B cell (primary cell): ENCODE measurements at regions not wholly inside any gene's neighbourhood (a gene's known extent, or its start where the extent isn't known, plus 50 kb on each side); places are given as distances from the start of the nearest gene placed in this dataset.

ENCODE experiments used
- ATAC-seq: fragments of 200-7000 bp; cut with Tn5 transposase; one replicate; pipeline ENCODE4 v1.10.0; 2021; ENCODE audit warnings: low read depth, mild to moderate bottlenecking, moderate number of reproducible peaks, moderate library complexity
- CTCF ChIA-PET: fragments of 350-600 bp; sonication (Branson Sonifier 250); formaldehyde crosslinking; loops from one replicate; lab custom pipeline; 2021; ENCODE audit warnings: antibody characterized with exemption, inconsistent platforms; lab: Charles Lee
- POLR2A ChIA-PET: fragments of 350-600 bp; sonication (Branson Sonifier 250); formaldehyde crosslinking; loops from one replicate; lab custom pipeline; 2021; ENCODE audit warnings: antibody characterized with exemption; lab: Charles Lee
- DNase-seq: peaks from one replicate; pipeline ENCODE4 v3.0.0; 2013
- H2AFZ ChIP-seq: 2 replicates; pipeline ENCODE4 v1.6.1; 2012; ENCODE audit warnings: mild to moderate bottlenecking, low read depth, low read length; ENCODE audit not compliant: insufficient read depth, poor library complexity, severe bottlenecking
- H3K27ac ChIP-seq, 2 donors: 1 replicate in 1 of 2; 2 replicates in 1 of 2; pipeline ENCODE4 v1.5.1; 2012 to 2013; ENCODE audit warnings: low read length in 2 of 2, mild to moderate bottlenecking in 2 of 2, moderate library complexity in 1 of 2
- H3K27me3 ChIP-seq, 4 experiments: fragments of 200-600 bp in 1 of 4; sonication (generic) in 1 of 4; replicated peaks in 1 of 4; 1 replicate in 2 of 4; 2 replicates in 2 of 4; pipeline versions ENCODE4 v1.6.1 to v1.7.0; 2013 to 2016; ENCODE audit warnings: low read length in 3 of 4, mild to moderate bottlenecking in 2 of 4, mixed read lengths in 1 of 4, moderate library complexity in 1 of 4; ENCODE audit not compliant: insufficient read depth in 4 of 4, control insufficient read depth in 3 of 4; ENCODE audit errors: control extremely low read depth in 1 of 4
- H3K36me3 ChIP-seq, 2 experiments: replicated peaks in 1 of 2; 1 replicate in 1 of 2; 2 replicates in 1 of 2; pipeline versions ENCODE4 v1.6.1 to v1.7.1; 2013; ENCODE audit warnings: low read length in 1 of 2; ENCODE audit not compliant: insufficient read depth in 2 of 2, control insufficient read depth in 1 of 2; ENCODE audit errors: control extremely low read depth in 1 of 2, extremely low read depth in 1 of 2
- H3K4me1 ChIP-seq, 2 donors: fragments of 200-600 bp in 1 of 2; sonication (generic) in 1 of 2; 1 replicate in 1 of 2; 2 replicates in 1 of 2; pipeline versions ENCODE4 v1.5.1 to v1.6.1; 2013 to 2017; ENCODE audit warnings: low read length in 2 of 2; ENCODE audit not compliant: control insufficient read depth in 2 of 2, insufficient read depth in 2 of 2
- H3K4me2 ChIP-seq: replicated peaks from 2 replicates; pipeline ENCODE3; 2012; ENCODE audit warnings: mild to moderate bottlenecking, low read depth, low read length; ENCODE audit not compliant: poor library complexity, severe bottlenecking
- H3K4me3 ChIP-seq, 5 experiments: fragments of 200-600 bp in 1 of 5; sonication (generic) in 1 of 5; 1 replicate in 3 of 5; 2 replicates in 2 of 5; pipeline versions ENCODE4 v1.5.1 to v1.7.0; 2011 to 2016; ENCODE audit warnings: low read length in 4 of 5, mild to moderate bottlenecking in 4 of 5, low read depth in 2 of 5, control low read depth in 1 of 5, moderate library complexity in 1 of 5; ENCODE audit not compliant: insufficient read depth in 1 of 5; ENCODE audit errors: control extremely low read depth in 1 of 5, extremely low read depth in 1 of 5
- H3K79me2 ChIP-seq: fragments of 200-600 bp; sonication (generic); one replicate; pipeline ENCODE4 v1.6.0; 2016; ENCODE audit warnings: low read length; ENCODE audit not compliant: control insufficient read depth, insufficient read depth
- H3K9ac ChIP-seq: fragments of 200-600 bp; sonication (generic); 2 replicates; pipeline ENCODE4 v1.6.1; 2017; ENCODE audit warnings: mild to moderate bottlenecking, low read length, moderate library complexity
- H3K9me3 ChIP-seq, 3 donors: one replicate each; pipeline versions ENCODE4 v1.6.1 to v1.7.1; 2013; ENCODE audit warnings: low read length in 2 of 3; ENCODE audit not compliant: control insufficient read depth in 2 of 3, insufficient read depth in 1 of 3; ENCODE audit errors: control extremely low read depth in 1 of 3
- H4K20me1 ChIP-seq: 2 replicates; pipeline ENCODE4 v1.6.0; 2012; ENCODE audit warnings: mild to moderate bottlenecking, low read length; ENCODE audit not compliant: insufficient read depth, control insufficient read depth, poor library complexity, severe bottlenecking
- H3K27ac Mint-ChIP-seq: one replicate; pipeline ENCODE4 v1.8.0; 2021; ENCODE audit warnings: mixed read lengths
- H3K27me3 Mint-ChIP-seq: one replicate; pipeline ENCODE4 v1.8.0; 2021; ENCODE audit warnings: mixed read lengths
- H3K4me1 Mint-ChIP-seq: one replicate; pipeline ENCODE4 v1.8.0; 2021; ENCODE audit warnings: mixed read lengths
- H3K4me3 Mint-ChIP-seq: one replicate; pipeline ENCODE4 v1.8.0; 2021; ENCODE audit warnings: mixed read lengths
- H3K9me3 Mint-ChIP-seq: one replicate; pipeline ENCODE4 v1.8.0; 2022; ENCODE audit warnings: mixed read lengths; ENCODE audit not compliant: insufficient read depth
- EZH2 ChIP-seq: IDR thresholded peaks from 2 replicates; pipeline ENCODE4 v1.6.1; 2012; ENCODE audit warnings: borderline replicate concordance, low read depth, mild to moderate bottlenecking, moderate library complexity, low read length; ENCODE audit not compliant: insufficient read depth, poor library complexity, severe bottlenecking
- WGBS: methylation state at CpG from one replicate; pipeline ENCODE4 v1.1.5; 2013; ENCODE audit warnings: missing lambda C conversion rate; ENCODE audit not compliant: insufficient coverage; 5-methylcytosine and 5-hydroxymethylcytosine counted together
- intact Hi-C: fragments of 100-400 bp; cut with micrococcal nuclease; formaldehyde crosslinking; loops from one replicate; pipeline ENCODE4 v1.10.0; 2022
- TF ChIP-seq, protein P1 (sequence below): fragments of 200-600 bp; IDR thresholded peaks from one replicate; pipeline ENCODE4 v1.8.0; 2022; ENCODE audit warnings: antibody characterized with exemption, mild to moderate bottlenecking

GRCh38 chr1:114333690-114334089, 177.3 kb downstream of the TRIM33 start:
- ChIA-PET CTCF (interaction anchor here (1.1 kb wide), 1 partner anchor 12 kb away, joined by 3 read pairs; no protein-coding TSS in a partner anchor), POLR2A (no interaction called here)
- H3K4me3 ChIP-seq = no peak overlapping the region
- H4K20me1 ChIP-seq = no peaks in the 10 kb centered on the region
- H3K9ac ChIP-seq = no peak overlapping the region
- no peaks in the 10 kb centered on the region for H3K9me3 ChIP-seq
- no peaks in the 10 kb centered on the region for H3K79me2 ChIP-seq
- H3K9me3 Mint-ChIP-seq = no peaks in the 10 kb centered on the region
- 20% methylated on average over 1 of the region's 3 CpGs for WGBS
- no peak overlapping the region for H2AFZ ChIP-seq
- peaks cover 0 to 19% (median 16%) of the 10 kb centered on the region in 4 experiments for H3K27me3 ChIP-seq
- no peak for DNase-seq
- ATAC-seq = no peak
- H3K27ac Mint-ChIP-seq = no peak overlapping the region
- H3K4me1 ChIP-seq = no peaks in the 10 kb centered on the region
- no peak overlapping the region for H3K4me3 Mint-ChIP-seq
- no peak for TF ChIP-seq EZH2
- TF ChIP-seq, protein P1, sequence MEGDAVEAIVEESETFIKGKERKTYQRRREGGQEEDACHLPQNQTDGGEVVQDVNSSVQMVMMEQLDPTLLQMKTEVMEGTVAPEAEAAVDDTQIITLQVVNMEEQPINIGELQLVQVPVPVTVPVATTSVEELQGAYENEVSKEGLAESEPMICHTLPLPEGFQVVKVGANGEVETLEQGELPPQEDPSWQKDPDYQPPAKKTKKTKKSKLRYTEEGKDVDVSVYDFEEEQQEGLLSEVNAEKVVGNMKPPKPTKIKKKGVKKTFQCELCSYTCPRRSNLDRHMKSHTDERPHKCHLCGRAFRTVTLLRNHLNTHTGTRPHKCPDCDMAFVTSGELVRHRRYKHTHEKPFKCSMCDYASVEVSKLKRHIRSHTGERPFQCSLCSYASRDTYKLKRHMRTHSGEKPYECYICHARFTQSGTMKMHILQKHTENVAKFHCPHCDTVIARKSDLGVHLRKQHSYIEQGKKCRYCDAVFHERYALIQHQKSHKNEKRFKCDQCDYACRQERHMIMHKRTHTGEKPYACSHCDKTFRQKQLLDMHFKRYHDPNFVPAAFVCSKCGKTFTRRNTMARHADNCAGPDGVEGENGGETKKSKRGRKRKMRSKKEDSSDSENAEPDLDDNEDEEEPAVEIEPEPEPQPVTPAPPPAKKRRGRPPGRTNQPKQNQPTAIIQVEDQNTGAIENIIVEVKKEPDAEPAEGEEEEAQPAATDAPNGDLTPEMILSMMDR = no peak
- H3K4me2 ChIP-seq = no peak overlapping the region
- no peaks in the 10 kb centered on the region for H3K36me3 ChIP-seq
- peaks cover 59% of the 10 kb centered on the region for H3K27me3 Mint-ChIP-seq
- intact Hi-C loops = no loop called here
- H3K27ac ChIP-seq = no peak overlapping the region
- no peaks in the 10 kb centered on the region for H3K4me1 Mint-ChIP-seq

GRCh38 chr1:114331936-114332335, 178.3 kb upstream of the SYT6 start:
- H3K9me3 ChIP-seq = no peaks in the 10 kb centered on the region
- no peak overlapping the region for H2AFZ ChIP-seq
- H3K79me2 ChIP-seq = no peaks in the 10 kb centered on the region
- H3K4me3 Mint-ChIP-seq = no peak overlapping the region
- H3K4me1 ChIP-seq = no peaks in the 10 kb centered on the region
- DNase-seq (no peak), ATAC-seq (no peak)
- H3K9ac ChIP-seq = no peak overlapping the region
- H3K4me3 ChIP-seq = no peak overlapping the region
- H3K27me3 Mint-ChIP-seq = peaks cover 47% of the 10 kb centered on the region
- no peak overlapping the region for H3K4me2 ChIP-seq
- H3K27me3 ChIP-seq = peaks cover 0 to 13% (median 10%) of the 10 kb centered on the region in 4 experiments
- H3K27ac ChIP-seq = no peak overlapping the region
- intact Hi-C loops = no loop called here
- ChIA-PET POLR2A (no interaction called here), CTCF (interaction anchor here (0.7 to 0.8 kb wide), 2 partner anchors 15 to 49 kb away, joined by 3 read pairs; no protein-coding TSS in a partner anchor)
- H3K36me3 ChIP-seq = no peaks in the 10 kb centered on the region
- no peaks in the 10 kb centered on the region for H3K9me3 Mint-ChIP-seq
- no peak overlapping the region for H3K27ac Mint-ChIP-seq
- TF ChIP-seq, protein P1 = no peak
- no peak for TF ChIP-seq EZH2
- H4K20me1 ChIP-seq = no peaks in the 10 kb centered on the region
- H3K4me1 Mint-ChIP-seq = no peaks in the 10 kb centered on the region
